Prostate gland (tissue), 2 donors: ENCODE measurements at regions not wholly inside any gene's neighbourhood (a gene's known extent, or its start where the extent isn't known, plus 50 kb on each side); places are given as distances from the start of the nearest gene placed in this dataset.

ENCODE experiments used
- DNase-seq: peaks from one replicate; pipeline ENCODE4 v3.0.0-alpha.2; 2019; ENCODE audit warnings: low spot score
- H3K27ac ChIP-seq, 2 donors: fragments of 200-600 bp; sonication (generic); 2 replicates each; pipeline ENCODE4 v1.5.1; 2017 to 2019
- H3K27me3 ChIP-seq: fragments of 200-600 bp; sonication (generic); replicated peaks from 2 replicates; pipeline ENCODE4 v1.5.1; 2019; ENCODE audit not compliant: insufficient read depth
- H3K36me3 ChIP-seq, 2 donors: fragments of 200-600 bp; sonication (generic); 1 replicate in 1 of 2; 2 replicates in 1 of 2; pipeline versions ENCODE4 v1.5.1 to v1.8.1; 2017 to 2019
- H3K4me1 ChIP-seq: fragments of 200-600 bp; sonication (generic); replicated peaks from 2 replicates; pipeline ENCODE4 v1.5.1; 2019
- H3K4me3 ChIP-seq, 2 donors: fragments of 200-600 bp; sonication (generic); 2 replicates each; pipeline ENCODE4 v1.5.1; 2017 to 2019
- H3K9me3 ChIP-seq: fragments of 200-600 bp; sonication (generic); 2 replicates; pipeline ENCODE4 v1.5.1; 2017
- POLR2A ChIP-seq: fragments of 450-650 bp; IDR thresholded peaks from one replicate; pipeline ENCODE4 v1.6.1; 2016; ENCODE audit warnings: antibody characterized with exemption, mild to moderate bottlenecking
- POLR2AphosphoS5 ChIP-seq: sonication (generic); formaldehyde crosslinking; IDR thresholded peaks from one replicate; pipeline ENCODE4 v1.6.1; 2017; ENCODE audit warnings: antibody characterized with exemption
- WGBS: methylation state at CpG from one replicate; pipeline ENCODE4 v1.1.5; 2018; 5-methylcytosine and 5-hydroxymethylcytosine counted together
- intact Hi-C: fragments of 100-400 bp; cut with DNase I; formaldehyde crosslinking; loops from one replicate; pipeline ENCODE4 v1.14.2; 2022
- TF ChIP-seq, protein P1 (sequence below), 4 experiments: fragments of 200-600 bp in 2 of 4; fragments of 450-650 bp in 2 of 4; sonication (generic) in 2 of 4; IDR thresholded peaks; 1 replicate in 3 of 4; 2 replicates in 1 of 4; pipeline ENCODE4 v1.5.1; 2016 to 2019; ENCODE audit warnings: antibody characterized with exemption in 4 of 4, mild to moderate bottlenecking in 2 of 4, moderate library complexity in 2 of 4

DNA sequence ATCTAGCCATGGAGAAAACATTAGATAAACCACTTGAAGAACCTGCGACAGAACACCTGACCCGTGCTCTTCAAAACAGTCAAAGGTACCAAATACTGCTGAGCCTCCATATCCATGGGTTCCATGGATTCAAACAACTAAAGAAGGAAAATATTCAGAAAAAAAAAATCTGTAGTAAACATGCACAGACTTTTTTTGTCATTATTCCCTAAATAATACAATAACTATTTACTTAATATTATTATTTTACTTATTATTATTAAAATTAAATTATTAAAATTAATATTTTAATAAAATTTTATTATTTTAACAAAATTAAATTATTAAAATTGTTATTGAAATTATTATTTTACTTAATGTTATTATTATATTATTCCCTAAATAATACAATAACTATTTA, 101.0 kb upstream of the PDE1C start:
- Histone ChIP-seq H3K9me3 (no peaks in the 10 kb centered on the region), H3K27me3 (no peaks in the 10 kb centered on the region), H3K36me3 (no peaks in the 10 kb centered on the region), H3K27ac (no peak overlapping the region), H3K4me3 (no peak overlapping the region), H3K4me1 (no peaks in the 10 kb centered on the region)
- intact Hi-C loops: no loop called here
- TF ChIP-seq POLR2AphosphoS5 (no peak), POLR2A (no peak)
- TF ChIP-seq, protein P1, sequence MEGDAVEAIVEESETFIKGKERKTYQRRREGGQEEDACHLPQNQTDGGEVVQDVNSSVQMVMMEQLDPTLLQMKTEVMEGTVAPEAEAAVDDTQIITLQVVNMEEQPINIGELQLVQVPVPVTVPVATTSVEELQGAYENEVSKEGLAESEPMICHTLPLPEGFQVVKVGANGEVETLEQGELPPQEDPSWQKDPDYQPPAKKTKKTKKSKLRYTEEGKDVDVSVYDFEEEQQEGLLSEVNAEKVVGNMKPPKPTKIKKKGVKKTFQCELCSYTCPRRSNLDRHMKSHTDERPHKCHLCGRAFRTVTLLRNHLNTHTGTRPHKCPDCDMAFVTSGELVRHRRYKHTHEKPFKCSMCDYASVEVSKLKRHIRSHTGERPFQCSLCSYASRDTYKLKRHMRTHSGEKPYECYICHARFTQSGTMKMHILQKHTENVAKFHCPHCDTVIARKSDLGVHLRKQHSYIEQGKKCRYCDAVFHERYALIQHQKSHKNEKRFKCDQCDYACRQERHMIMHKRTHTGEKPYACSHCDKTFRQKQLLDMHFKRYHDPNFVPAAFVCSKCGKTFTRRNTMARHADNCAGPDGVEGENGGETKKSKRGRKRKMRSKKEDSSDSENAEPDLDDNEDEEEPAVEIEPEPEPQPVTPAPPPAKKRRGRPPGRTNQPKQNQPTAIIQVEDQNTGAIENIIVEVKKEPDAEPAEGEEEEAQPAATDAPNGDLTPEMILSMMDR (IDR thresholded peaks at IDR 0.05): no peak
- 75% methylated on average over 2 of the region's 2 CpGs for WGBS
- DNase-seq: no peak

DNA sequence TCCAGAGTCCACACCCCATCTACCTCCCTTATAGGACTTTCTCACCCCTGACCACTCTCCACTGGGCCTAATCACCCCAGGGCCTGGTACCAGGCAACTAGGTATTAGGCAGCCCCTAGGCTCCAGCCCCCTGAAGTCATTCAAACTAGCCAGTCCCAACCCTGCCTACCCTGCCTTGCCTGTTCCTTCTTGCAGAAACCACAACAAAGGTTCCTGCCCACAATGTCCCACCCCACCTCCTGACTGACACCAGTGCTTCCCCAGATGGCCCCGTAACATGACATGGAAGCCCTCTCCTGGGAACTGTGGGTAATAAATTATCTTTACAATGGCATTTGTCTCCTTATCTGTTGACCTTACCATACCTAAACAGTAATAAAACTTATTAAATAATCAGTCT, 100.6 kb upstream of the PDE1C start:
- DNase-seq: no peak
- intact Hi-C loops: no loop called here
- 68% methylated on average over 1 of the region's 1 CpG for WGBS
- Histone ChIP-seq H3K9me3 (no peaks in the 10 kb centered on the region), H3K27me3 (no peaks in the 10 kb centered on the region), H3K4me3 (no peak overlapping the region), H3K27ac (no peak overlapping the region), H3K4me1 (no peaks in the 10 kb centered on the region), H3K36me3 (no peaks in the 10 kb centered on the region)
- TF ChIP-seq, protein P1 (IDR thresholded peaks at IDR 0.05): no peak
- no peak for TF ChIP-seq POLR2AphosphoS5
- no peak for TF ChIP-seq POLR2A

GRCh38 chr7:32169228-32169627, 99.0 kb upstream of the PDE1C start:
- no peaks in the 10 kb centered on the region for H3K27me3 ChIP-seq
- H3K4me1 ChIP-seq: no peaks in the 10 kb centered on the region
- TF ChIP-seq POLR2AphosphoS5 (no peak), POLR2A (no peak)
- TF ChIP-seq, protein P1 (IDR thresholded peaks at IDR 0.05): no peak
- DNase-seq: no peak
- H3K4me3 ChIP-seq: no peak overlapping the region
- no peak overlapping the region for H3K27ac ChIP-seq
- no peaks in the 10 kb centered on the region for H3K36me3 ChIP-seq
- H3K9me3 ChIP-seq: no peaks in the 10 kb centered on the region
- WGBS: 36% methylated on average over 3 of the region's 3 CpGs
- intact Hi-C loops: no loop called here

DNA sequence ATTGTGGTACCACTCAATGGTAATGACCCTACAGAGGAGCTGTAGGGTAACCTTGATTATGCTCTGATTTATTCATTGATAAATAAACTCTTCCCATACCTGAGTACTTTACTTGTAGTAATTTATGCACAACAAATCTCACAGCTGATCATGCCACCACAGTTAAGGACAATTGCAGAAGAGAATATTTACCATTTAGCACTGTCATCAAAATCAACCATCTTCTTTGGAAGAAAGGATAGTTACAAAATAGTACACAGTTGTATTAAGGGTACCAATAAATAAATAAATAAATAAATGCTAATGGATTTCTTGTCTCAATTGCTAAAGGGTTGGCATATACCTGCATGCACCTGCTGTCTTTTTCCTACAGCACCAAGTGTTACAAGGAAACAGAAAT, 97.6 kb upstream of the PDE1C start:
- H3K27ac ChIP-seq: no peak overlapping the region
- no peaks in the 10 kb centered on the region for H3K36me3 ChIP-seq
- TF ChIP-seq POLR2AphosphoS5 (no peak), POLR2A (no peak)
- TF ChIP-seq, protein P1 (IDR thresholded peaks at IDR 0.05): no peak
- DNase-seq: no peak
- H3K4me1 ChIP-seq: no peaks in the 10 kb centered on the region
- H3K4me3 ChIP-seq: no peak overlapping the region
- intact Hi-C loops: no loop called here
- no peaks in the 10 kb centered on the region for H3K9me3 ChIP-seq
- no peaks in the 10 kb centered on the region for H3K27me3 ChIP-seq

DNA sequence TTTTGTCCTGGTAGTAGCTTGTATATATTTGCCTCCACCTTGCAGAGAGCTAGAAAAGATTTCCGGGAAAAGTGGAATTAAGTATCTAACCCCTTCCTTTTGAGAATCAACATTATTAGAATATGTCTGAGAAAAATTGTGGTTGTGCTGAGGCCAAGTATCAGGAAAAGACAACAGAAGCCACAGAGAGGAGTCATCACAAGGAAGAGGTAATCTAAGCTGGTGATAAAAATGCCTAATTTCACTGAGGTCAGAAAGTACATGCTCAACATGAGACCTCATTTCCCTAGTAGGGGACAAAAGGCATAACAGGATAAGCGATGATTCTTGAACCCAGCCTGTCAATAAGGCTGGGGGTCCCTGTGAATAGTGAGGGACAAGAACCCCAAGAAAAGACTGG, 97.0 kb upstream of the PDE1C start:
- Histone ChIP-seq H3K36me3 (no peaks in the 10 kb centered on the region), H3K4me3 (no peak overlapping the region), H3K4me1 (no peaks in the 10 kb centered on the region), H3K9me3 (no peaks in the 10 kb centered on the region), H3K27me3 (no peaks in the 10 kb centered on the region), H3K27ac (no peak overlapping the region)
- 94% methylated on average over 2 of the region's 2 CpGs for WGBS
- TF ChIP-seq POLR2A: no peak
- no peak for TF ChIP-seq POLR2AphosphoS5
- TF ChIP-seq, protein P1 (IDR thresholded peaks at IDR 0.05): no peak
- intact Hi-C loops: no loop called here
- DNase-seq: no peak
